Mucosa of descending colon (tissue), 3 donors: ENCODE measurements at regions not wholly inside any gene's neighbourhood (a gene's known extent, or its start where the extent isn't known, plus 50 kb on each side); places are given as distances from the start of the nearest gene placed in this dataset.

Source experiments
- ATAC-seq: fragments of 200-7000 bp; cut with Tn5 transposase; one replicate; pipeline ENCODE4 v1.9.1; 2020; ENCODE audit warnings: mild to moderate bottlenecking, moderate library complexity
- DNase-seq, 3 donors: peaks; one replicate each; pipeline ENCODE4 v3.0.0-alpha.2; 2020
- H3K36me3 ChIP-seq: fragments of 200-600 bp; one replicate; pipeline ENCODE4 v1.8.0; 2021; ENCODE audit warnings: low read depth, mild to moderate bottlenecking
- H3K4me1 ChIP-seq: fragments of 200-600 bp; one replicate; pipeline ENCODE4 v1.8.0; 2021; ENCODE audit warnings: low read depth, mild to moderate bottlenecking
- H3K4me3 ChIP-seq: fragments of 200-600 bp; one replicate; pipeline ENCODE4 v1.8.0; 2021; ENCODE audit warnings: mild to moderate bottlenecking
- H3K9me3 ChIP-seq: fragments of 200-600 bp; one replicate; pipeline ENCODE4 v1.8.0; 2021; ENCODE audit warnings: mild to moderate bottlenecking
- intact Hi-C, 2 donors: fragments of 100-400 bp; cut with DNase I in 1 of 2; cut with micrococcal nuclease in 1 of 2; formaldehyde crosslinking; loops; one replicate each; pipeline versions ENCODE4 v1.11.0 to v1.11.1; 2022; cut with DNase I, micrococcal nuclease
- TF ChIP-seq, protein P1 (sequence below): fragments of 200-600 bp; IDR thresholded peaks from one replicate; pipeline ENCODE4 v1.8.0; 2022; ENCODE audit warnings: antibody characterized with exemption, mild to moderate bottlenecking
- donor health status: DM: no; HTN: no; CAD: no; lungs with moderate emphysema.
- donor health status: DM: no; HTN: no; CAD: no.
- donor health status: DM: no; HTN: yes; CAD: no.

DNA sequence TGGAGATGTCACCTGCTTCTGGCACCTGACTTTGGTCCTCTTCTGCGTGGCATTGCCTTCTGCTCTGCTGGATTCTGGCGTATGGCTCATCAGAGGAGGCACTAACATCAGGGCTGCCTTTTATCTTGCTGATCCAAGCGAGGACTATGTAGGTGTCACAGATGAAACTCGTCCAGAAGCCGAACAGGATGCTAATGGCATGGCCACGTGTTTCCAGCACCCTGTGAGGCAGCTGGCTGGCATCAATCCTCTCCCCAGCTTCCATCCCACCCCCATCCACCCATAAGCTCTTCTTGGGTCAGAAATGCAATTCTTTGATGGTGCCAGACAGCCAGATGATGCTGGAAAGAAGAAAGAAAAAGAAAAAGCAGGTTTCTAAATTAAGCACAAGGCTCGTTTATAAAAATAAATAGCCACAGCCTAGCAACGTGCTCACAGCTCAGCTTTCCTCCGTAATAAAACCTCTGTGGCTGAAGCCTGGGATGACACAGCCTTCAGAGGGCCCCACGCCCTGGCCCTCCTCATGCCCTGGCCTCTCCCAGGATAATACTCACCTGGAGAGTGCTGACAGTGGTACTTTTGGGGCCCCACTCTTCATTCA is 212.9 kb upstream of the SERP2 start:
- ATAC-seq (peak; percentile 63), DNase-seq (no peak)
- Histone ChIP-seq H3K36me3 (no peaks in the 10 kb centered on the region), H3K4me3 (no peak overlapping the region), H3K9me3 (no peaks in the 10 kb centered on the region), H3K4me1 (peaks cover 6% of the 10 kb centered on the region)
- intact Hi-C loops = no loop called here
- TF ChIP-seq, protein P1, sequence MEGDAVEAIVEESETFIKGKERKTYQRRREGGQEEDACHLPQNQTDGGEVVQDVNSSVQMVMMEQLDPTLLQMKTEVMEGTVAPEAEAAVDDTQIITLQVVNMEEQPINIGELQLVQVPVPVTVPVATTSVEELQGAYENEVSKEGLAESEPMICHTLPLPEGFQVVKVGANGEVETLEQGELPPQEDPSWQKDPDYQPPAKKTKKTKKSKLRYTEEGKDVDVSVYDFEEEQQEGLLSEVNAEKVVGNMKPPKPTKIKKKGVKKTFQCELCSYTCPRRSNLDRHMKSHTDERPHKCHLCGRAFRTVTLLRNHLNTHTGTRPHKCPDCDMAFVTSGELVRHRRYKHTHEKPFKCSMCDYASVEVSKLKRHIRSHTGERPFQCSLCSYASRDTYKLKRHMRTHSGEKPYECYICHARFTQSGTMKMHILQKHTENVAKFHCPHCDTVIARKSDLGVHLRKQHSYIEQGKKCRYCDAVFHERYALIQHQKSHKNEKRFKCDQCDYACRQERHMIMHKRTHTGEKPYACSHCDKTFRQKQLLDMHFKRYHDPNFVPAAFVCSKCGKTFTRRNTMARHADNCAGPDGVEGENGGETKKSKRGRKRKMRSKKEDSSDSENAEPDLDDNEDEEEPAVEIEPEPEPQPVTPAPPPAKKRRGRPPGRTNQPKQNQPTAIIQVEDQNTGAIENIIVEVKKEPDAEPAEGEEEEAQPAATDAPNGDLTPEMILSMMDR = no peak

DNA sequence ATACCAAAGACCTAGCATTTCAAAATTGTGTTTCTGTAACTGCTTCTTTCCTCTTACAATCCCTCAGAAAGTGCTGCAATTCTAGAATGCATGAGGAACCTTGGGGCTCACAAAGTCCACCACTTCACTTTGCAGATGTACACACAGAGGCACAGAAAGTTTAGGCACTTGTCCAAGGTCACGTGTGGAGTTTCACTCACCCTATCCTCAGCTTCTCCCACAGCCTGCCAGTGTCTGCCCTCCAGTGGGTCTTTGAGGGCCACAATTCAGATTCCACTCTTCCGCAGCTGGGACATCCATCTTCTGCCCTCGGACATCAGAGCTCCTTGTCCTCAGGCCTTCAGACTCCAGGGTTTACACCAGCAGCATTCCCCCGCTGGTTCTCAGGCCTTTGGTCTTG is 210.5 kb upstream of the SERP2 start:
- intact Hi-C loops = no loop called here
- Histone ChIP-seq H3K36me3 (no peaks in the 10 kb centered on the region), H3K4me1 (no peaks in the 10 kb centered on the region), H3K9me3 (no peaks in the 10 kb centered on the region), H3K4me3 (no peak overlapping the region)
- ATAC-seq (no peak), DNase-seq (no peak)
- TF ChIP-seq, protein P1 = no peak

DNA sequence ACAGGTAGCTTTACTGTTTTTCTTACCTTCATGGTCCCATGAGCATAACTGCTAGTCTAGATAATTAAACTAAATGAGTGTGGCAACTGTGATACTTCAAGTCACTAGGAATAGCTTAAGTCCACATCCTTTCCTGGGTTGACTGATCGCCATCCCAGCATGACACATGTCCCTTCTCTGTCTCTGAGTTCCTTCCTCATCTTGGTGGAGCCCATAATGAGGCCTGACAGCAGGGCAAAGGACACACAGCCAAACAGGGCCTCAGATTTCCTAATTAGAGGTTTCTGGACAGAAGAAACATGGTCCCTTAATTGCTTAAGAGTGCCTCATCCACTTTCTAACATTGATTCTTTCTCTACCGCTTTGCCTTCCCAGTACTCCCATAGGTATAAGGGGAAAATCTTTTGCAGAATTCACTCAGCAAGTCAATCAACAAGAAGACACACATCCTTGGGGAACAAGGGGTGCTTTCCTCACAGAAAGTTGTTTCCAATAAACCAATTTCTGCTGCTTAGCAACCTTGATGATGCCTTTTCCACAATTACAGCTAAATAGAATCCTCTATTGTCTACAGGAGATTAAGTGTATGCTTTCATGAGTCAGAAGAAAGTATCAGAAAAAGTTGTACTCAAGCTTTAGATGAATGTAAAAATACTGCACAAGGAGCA is 208.3 kb upstream of the SERP2 start:
- Histone ChIP-seq H3K4me3 (no peak overlapping the region), H3K4me1 (no peaks in the 10 kb centered on the region), H3K36me3 (no peaks in the 10 kb centered on the region), H3K9me3 (no peaks in the 10 kb centered on the region)
- ATAC-seq (peak; percentile 34), DNase-seq (no peak)
- intact Hi-C loops = no loop called here
- TF ChIP-seq, protein P1 = no peak

DNA sequence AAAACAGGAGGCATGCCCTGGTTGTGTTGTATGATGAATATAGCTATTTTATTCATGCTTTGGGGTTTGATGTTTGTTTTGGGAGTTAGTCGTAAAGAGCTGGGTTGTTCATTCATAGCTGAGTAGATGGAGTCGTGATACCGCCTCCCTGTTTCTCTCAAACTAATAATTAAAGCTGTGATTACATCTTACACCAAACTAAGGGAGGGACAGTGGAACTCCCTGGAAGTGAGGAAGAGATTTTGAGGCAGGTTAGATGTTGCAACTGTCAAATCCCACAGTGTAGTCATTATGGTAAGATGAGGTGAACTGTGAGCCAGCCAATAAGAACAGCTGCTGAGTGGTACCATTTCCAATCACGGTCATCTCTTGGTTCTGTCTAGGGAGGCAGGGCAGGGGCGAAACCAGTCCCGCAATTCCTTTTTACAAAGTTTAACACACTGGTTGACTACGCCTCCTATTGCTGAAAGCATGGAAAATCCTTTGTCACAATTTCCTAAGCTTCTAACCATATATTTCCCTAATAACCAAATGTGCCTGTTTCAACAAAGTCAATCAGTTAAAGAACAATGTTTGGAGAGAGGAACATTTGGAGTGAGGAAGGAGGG is 207.6 kb upstream of the SERP2 start:
- intact Hi-C loops = no loop called here

DNA sequence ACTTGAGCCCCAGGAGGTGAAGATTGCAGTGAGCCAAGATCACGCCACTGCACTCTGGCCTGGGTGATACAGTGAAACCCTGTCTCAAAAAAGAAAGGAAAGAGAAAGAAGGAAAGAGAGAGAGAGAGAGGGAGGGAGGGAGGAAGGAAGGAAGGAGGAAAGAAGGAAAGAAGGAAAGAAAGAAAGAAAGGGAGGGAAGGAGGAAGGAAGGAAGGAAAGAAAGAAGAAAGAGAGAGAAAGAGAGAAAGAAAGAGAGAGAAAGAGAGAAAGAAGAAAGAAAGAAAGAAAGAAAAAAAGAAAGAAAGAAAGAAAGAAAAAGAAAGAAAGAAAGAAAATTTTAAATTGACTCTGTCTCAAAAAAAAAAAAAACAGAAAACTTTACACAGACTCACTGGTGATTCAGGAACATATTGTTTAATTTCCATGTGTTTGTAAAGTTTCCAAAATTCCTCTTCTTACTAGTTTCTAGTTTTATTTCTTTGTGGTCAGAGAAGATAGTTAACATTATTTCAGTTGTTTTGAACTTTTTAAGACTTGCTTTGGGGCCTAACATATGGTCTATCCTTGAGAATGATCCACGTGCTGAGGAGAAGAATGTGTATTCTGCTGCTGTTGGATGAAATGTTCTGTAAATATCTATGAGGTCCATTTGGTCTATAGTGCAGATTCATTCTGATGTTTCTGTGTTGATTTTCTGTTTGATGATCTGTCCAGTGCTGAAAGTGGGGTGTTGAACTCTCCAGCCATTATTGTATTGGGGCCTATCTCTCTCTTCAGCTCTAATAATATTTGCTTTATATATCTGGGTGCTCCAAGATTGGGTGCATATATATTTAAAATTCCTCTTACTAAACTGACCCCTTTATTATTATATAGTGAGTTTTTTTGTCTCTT is 204.4 kb upstream of the SERP2 start:
- H3K36me3 ChIP-seq = no peaks in the 10 kb centered on the region
- TF ChIP-seq, protein P1 = no peak
- H3K4me3 ChIP-seq = no peak overlapping the region
- ATAC-seq (no peak), DNase-seq (no peak)
- H3K9me3 ChIP-seq = no peaks in the 10 kb centered on the region
- H3K4me1 ChIP-seq = no peaks in the 10 kb centered on the region
- intact Hi-C loops = no loop called here

More for the DNA sequence above, 207.6 kb upstream of the SERP2 start:
- TF ChIP-seq, protein P1 = no peak
- Histone ChIP-seq H3K9me3 (no peaks in the 10 kb centered on the region), H3K4me1 (no peaks in the 10 kb centered on the region), H3K4me3 (no peak overlapping the region), H3K36me3 (no peaks in the 10 kb centered on the region)
- DNase-seq = no peak
- no peak for ATAC-seq
